DMS153 (cell line): ENCODE measurements at regions not wholly inside any gene's neighbourhood (a gene's known extent, or its start where the extent isn't known, plus 50 kb on each side); places are given as distances from the start of the nearest gene placed in this dataset.
A peak's percentile ranks its signal among the peaks of the same experiment; 100 is the strongest.
"Not testable (repeated sequence)": the region's sequence is repeated elsewhere in the genome, so short reads cannot be mapped to it uniquely, and the experiment has no call there.

Experiments
- DNase-seq: peaks from one replicate; lab custom pipeline; 2025; lab: John Stamatoyannopoulos, UW

- no peak for DNase-seq
Observed at GRCh38 chrX:140164391-140164790, 199.1 kb upstream of the CXorf66 start.

DNA sequence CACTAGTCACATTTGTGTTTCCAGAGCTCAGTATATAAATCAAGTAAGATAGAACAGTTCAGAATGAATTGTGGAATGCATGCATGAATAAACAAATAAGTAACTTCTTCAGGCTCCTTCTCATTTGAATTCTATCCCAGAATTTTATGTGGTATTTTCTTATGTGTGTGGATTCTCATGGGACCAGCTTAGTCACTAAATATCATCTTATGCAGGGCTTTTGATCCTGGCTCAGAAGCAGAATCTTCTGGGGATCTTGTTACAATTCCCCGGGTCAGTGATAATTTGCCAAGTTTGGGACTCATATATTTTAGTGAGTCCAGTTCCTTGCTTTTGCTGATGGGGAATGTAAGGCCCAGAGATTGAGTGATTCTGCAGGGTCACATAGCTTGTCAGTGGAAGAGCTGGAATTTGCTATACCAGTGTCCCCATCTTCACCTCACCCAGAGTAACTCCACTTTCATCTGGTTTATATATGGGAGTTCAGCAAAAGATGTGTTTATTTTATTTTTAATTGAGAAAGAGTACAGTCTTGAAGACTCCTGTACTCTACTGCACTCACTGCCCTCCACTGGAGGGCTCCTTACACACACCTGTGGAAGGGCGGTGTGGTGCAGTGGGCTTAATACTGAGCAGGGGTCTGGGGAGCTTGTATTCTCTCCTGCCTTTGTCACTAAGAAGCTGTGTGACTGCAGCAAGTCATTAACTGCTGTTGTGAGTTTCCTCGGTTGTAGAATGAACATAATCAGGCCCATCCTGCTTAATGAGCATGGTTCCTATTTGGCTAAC is 198.2 kb upstream of the CXorf66 start:
- no peak for DNase-seq

DNA sequence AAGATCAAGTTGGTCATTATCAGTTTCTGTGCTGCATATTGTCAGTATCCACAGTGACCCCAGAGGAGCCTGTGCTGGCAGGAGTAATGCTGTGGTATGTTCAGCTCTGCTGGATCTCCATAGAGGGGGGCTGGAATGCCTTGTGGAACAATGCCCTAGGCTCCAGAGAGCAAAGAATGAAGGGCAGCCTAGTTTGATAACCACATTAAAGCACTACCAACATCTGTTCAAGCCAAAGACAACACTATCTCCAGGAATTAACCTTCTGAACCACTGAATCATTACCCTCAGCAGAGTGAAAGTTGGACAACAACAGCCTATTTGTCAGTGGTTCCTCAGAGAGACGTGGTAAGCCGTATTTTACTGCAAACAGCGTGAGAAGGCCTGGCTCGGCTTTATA is 192.3 kb upstream of the CXorf66 start:
- DNase-seq = no peak

DNA sequence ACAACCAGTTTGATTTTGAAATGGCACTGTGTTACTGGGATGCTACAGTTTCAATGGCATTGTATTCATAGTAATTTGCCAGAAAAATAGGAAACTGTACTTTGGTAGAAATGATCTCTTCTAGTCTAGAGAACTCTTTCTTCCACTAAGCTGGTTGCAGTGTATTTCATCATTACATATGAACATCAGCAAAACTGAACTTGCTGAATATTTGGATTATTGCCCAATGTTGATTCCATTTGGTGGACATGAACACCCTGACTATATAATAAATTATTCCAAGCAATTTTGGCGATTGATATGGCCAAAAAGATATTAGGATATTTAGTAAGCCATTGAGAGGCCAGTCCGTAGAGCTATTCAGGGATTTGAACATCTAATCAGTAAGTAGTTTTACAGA is 191.8 kb upstream of the CXorf66 start:
- no peak for DNase-seq

DNA sequence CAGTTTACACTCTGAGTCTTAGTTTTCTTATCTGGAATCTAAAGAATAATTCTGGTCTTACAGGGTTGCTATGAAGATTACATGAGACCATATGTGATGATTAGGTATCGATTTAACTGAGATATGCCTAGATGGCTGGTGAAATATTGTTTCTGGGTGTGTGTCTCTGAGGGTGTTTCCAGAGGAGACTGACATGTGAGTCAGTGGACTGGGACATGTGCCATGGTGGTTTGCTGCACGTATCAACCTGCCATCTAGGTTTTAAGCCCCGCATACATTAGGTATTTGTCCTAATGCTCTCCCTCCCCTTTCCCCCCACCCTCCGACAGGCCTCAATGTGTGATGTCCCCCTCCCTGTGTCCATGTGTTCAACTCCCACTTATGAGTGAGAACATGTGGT is 186.0 kb upstream of the CXorf66 start:
- DNase-seq = no peak

DNA sequence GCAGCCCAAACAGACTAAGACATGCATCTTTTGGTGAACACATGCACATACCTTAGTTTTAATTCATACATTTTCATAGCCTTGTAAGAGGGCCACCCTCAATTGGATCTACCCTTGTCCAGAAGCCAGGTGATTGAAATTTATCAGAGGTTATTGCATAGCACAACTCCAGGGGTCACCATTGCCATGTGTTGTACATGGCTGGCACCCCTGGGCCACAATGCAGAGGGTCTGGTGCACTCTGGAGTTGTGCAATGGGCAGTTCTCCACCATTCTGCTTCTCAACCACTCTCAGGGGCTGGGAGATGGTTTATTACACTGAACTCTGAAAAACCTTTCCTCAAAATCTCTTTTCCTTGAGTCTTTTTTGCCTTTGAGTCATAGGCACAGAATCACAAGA is 184.4 kb upstream of the CXorf66 start:
- DNase-seq = no peak

- DNase-seq = peak; percentile 3
Observed at GRCh38 chrX:140141444-140142029, 176.2 kb upstream of the CXorf66 start.

DNA sequence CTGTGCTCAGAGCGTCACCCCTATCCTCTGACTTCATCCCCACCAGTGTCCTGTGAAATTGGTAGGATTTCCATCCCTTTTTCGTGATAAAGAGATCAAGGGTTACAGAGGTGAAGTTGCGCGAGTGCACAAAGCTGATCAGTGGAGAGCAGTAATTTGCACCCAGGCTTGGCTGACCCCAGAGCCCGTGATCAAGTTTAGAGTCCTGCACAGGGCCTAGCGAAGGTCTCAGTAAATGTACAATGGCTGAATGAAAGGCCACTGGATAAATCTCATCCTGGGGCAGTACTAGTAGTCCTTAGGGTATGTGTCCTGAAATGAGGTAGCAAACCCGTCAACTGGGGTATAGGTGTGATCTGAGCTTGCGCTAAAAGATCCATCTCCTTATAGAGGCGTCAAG is 173.2 kb upstream of the CXorf66 start:
- not testable (repeated sequence) for DNase-seq

GRCh38 chrX:140138065-140138464 is 172.7 kb upstream of the CXorf66 start:
- not testable (repeated sequence) for DNase-seq

DNA sequence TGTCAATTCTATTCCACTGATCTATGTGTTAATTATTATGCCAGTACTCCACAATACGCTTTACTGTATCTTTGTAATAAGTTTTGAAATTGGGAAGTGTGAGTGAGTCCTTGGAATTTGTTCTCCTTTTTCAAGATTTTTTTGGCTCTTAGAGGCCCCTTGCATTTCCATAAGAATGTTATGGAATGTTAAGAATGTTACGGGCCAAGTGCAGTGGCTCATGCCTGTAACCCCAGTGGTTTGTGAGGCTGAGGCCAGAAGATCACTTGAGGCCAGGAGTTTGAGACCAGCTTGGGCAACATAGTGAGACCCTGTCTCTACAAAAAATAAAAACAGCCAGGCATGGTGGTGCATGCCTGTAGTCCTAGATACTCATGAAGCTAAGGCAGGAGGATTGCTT is 167.6 kb upstream of the CXorf66 start:
- DNase-seq = no peak

DNA sequence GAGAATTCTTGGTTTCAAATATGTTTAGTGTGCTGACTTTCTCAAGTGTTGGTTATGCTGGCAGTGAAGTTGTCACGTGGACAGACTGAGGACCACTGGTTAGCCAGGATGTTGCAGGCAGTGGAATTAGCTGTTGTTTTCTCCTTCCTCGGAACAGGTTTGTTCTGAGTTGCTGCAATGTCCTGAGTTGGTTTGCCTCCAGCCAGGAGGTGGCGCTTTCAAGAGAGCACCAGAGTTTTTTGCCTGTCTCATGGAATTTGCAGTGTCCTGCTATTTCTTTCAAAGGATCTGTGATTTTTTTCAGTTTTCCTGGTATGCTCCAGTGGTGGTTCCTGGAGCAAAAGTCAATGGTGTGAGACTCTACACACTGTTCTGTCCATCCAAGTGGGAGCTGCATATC is 158.1 kb upstream of the CXorf66 start:
- no peak for DNase-seq

GRCh38 chrX:140114059-140114458 is 148.7 kb upstream of the CXorf66 start:
- not testable (repeated sequence) for DNase-seq

DNA sequence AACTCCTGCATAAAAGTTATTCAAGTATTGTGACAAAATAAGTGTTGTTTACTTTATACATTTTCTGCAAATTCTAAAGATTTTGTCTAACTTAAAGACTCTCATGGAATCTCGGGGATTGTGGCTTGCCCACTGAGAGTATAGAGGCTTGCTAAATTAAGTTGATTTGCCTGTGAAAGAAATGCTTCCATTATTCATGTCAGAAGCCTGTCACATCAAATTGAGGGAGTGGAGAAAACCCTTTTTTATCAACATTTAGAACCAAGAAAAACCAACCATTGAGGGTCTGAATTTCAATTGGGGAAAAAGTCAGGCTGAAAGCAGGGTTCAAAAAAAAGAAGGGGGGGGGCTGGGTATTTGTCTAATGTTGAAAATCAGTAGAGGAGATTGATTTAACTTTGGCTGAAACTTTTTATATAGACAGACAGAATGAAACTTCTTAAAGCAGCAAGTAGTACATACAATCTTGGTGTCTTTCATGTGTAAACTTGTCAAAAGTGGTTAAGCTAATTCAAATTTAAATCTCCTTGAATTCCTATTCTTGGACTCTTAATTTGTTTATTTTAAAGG is 144.8 kb upstream of the CXorf66 start:
- DNase-seq = no peak

- DNase-seq = no peak
Observed at GRCh38 chrX:140104760-140105159, 139.4 kb upstream of the CXorf66 start.

GRCh38 chrX:140099221-140099620 is 133.9 kb upstream of the CXorf66 start:
- DNase-seq = no peak

GRCh38 chrX:140092121-140092520 is 126.8 kb upstream of the CXorf66 start:
- no peak for DNase-seq

DNA sequence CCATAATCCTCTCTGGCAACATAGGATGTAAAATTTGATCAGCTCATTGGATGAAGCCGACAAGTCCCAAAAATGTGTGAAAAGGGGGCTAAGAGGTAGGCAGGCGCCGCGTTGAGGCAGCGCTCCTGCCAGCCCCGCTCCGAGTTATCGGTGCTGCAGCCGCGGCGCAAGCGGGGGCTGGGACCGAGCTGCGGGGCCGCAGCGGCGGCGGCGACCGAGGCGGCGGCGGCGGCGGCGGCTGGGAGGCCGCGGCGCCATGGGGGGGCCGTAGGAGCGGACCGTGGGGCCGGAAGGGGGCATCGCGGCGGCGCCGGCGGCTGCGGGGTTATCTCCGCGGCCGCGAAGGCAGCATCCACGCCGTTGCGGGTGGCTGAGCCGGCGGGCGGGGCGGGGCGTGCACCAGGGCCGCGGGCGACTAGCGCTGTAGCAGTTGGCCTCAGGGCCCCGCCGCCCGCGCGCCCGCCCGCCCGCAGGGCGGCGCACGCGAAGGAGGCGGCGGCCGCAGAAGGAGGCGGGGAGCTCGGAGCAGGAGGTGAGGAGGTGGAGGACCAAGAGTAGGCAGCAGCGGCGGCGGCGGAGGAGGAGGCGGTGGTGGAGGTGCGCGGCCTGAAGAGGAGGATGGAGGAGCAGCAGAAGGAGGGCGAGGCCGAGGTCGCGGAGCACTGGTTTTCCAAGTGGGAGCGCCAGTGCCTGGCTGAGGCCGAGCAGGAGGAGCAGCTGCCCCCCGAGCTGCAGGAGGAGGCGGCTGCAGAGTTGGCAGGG is 126.0 kb upstream of the CXorf66 start:
- DNase-seq = no peak

GRCh38 chrX:140090800-140091124 is 125.4 kb upstream of the CXorf66 start:
- DNase-seq = no peak

DNA sequence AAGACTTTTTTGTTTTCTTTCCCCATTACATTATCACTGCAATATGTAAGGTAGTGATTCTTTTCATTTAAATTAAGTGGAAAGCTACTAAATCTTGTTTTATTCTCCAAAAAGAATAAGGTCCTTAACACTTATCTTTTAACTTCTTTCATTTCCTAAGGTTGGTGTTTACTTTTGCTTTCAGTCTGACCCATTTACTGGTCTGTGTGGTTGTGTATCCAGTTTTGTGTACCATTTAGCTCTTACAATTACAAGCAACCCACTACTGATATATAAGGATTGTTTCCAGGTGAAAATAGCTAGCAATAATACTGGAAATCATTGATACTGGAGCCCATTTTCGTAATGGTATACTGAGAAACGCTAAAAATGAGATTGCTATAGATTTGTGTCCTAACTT is 123.1 kb upstream of the CXorf66 start:
- no peak for DNase-seq

DNA sequence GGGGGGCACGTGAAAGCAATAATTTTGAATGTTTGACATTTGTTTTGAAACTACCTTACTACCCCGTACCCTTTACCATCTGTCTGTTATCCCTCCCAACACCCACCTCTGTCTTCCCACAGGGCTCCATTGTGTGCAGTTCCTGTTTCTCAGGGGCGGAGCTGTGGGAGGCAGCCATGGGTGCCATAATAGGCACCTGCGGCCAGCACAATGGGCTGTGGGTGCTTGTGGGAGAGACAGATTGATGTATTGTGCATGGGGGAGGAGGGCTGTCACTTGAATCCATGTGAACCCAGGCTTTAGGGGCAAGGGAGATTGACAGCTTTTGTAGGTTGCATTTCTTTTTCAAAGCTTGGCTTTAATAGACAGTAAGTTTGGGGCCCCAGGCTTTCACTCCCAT is 122.6 kb upstream of the CXorf66 start:
- peak; percentile 46 for DNase-seq

DNA sequence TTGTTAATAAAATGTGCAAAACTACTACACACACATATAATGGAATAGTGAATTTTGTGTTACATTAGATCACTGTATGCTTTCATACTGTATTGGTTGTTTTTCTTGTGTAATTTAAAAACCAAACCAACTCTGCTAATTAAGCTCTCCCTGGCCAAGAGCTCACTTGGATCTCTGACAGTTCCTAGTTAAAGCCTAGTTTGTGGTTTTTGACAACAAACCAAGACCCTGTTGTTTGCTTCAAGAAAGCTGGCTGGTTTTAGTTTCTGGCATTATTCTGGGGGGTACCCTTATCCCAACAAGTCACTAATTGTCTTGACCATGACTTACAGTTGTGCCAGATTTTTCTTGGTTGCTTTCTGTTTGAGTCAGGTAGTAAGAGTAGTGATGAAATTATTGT is 121.4 kb upstream of the CXorf66 start:
- no peak for DNase-seq

GRCh38 chrX:140074851-140075250 is 109.5 kb upstream of the CXorf66 start:
- not testable (repeated sequence) for DNase-seq

DNA sequence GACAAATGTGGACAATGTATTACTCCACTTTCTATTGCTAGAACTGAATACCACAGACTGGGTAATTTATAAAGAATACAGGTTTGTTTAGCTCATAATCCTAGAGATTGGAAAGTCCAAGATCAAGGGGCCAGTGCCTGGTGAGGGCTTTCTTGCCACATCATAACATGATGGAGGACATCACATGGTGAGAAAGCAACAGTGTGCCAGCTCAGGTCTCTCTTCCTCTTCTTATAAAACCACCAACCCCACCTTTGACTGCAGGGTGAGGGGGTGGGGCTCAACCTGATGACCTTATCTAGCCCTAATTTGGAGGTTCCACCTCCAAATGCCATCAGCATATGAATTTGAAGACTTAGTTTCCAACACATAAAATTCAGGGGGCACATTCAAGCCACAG is 105.7 kb upstream of the CXorf66 start:
- no peak for DNase-seq
